Liver (tissue), 8 donors: ENCODE measurements at regions not wholly inside any gene's neighbourhood (a gene's known extent, or its start where the extent isn't known, plus 50 kb on each side); places are given as distances from the start of the nearest gene placed in this dataset.

ENCODE experiments used
- DNase-seq: peaks from one replicate; pipeline ENCODE4 v3.0.0-alpha.2; 2017; ENCODE audit warnings: low spot score
- H3K27ac ChIP-seq, 2 donors: one replicate each; pipeline ENCODE4 v1.7.0; 2013; ENCODE audit warnings: inconsistent platforms in 2 of 2, low read length in 2 of 2, control low read depth in 1 of 2, low read depth in 1 of 2, mild to moderate bottlenecking in 1 of 2
- H3K27me3 ChIP-seq, 4 donors: one replicate each; pipeline versions ENCODE4 v1.6.1 to v1.7.0; 2013; ENCODE audit warnings: low read length in 3 of 4, inconsistent platforms in 1 of 4, mild to moderate bottlenecking in 1 of 4, moderate library complexity in 1 of 4; ENCODE audit not compliant: control insufficient read depth in 4 of 4, insufficient read depth in 4 of 4
- H3K36me3 ChIP-seq, 4 donors: one replicate each; pipeline versions ENCODE4 v1.6.1 to v1.7.0; 2013; ENCODE audit warnings: low read length in 3 of 4, mild to moderate bottlenecking in 3 of 4, low read depth in 1 of 4, moderate library complexity in 1 of 4; ENCODE audit not compliant: control insufficient read depth in 4 of 4, insufficient read depth in 3 of 4
- H3K4me1 ChIP-seq, 4 donors: one replicate each; pipeline versions ENCODE4 v1.6.1 to v1.7.0; 2013; ENCODE audit warnings: low read length in 3 of 4, mild to moderate bottlenecking in 3 of 4, moderate library complexity in 1 of 4; ENCODE audit not compliant: control insufficient read depth in 4 of 4, insufficient read depth in 4 of 4
- H3K4me3 ChIP-seq, 3 donors: one replicate each; pipeline versions ENCODE4 v1.6.1 to v1.7.0; 2013; ENCODE audit warnings: low read length in 3 of 3, control low read depth in 1 of 3, low read depth in 1 of 3, mild to moderate bottlenecking in 1 of 3
- H3K9ac ChIP-seq, 2 donors: one replicate each; pipeline ENCODE4 v1.7.0; 2013; ENCODE audit warnings: low read length in 2 of 2, mild to moderate bottlenecking in 2 of 2, moderate library complexity in 2 of 2, control low read depth in 1 of 2, low read depth in 1 of 2
- H3K9me3 ChIP-seq, 4 donors: one replicate each; pipeline versions ENCODE4 v1.6.1 to v1.7.0; 2013; ENCODE audit warnings: low read length in 3 of 4; ENCODE audit not compliant: control insufficient read depth in 4 of 4
- EGR1 ChIP-seq, 2 donors: IDR thresholded peaks; 2 replicates each; pipeline ENCODE4 v1.6.1; 2016 to 2018; ENCODE audit warnings: antibody characterized with exemption in 2 of 2, low read depth in 2 of 2
- FOXA2 ChIP-seq: IDR thresholded peaks from 2 replicates; pipeline ENCODE4 v1.6.1; 2016; ENCODE audit warnings: antibody characterized with exemption
- GABPA ChIP-seq, 2 donors: IDR thresholded peaks in 1 of 2; conservative IDR thresholded peaks in 1 of 2; 2 replicates each; pipeline ENCODE4 v1.6.1; 2016; ENCODE audit warnings: antibody characterized with exemption in 2 of 2, mild to moderate bottlenecking in 1 of 2, moderate library complexity in 1 of 2
- HNF4A ChIP-seq, 2 donors: conservative IDR thresholded peaks; 2 replicates each; pipeline ENCODE4 v1.6.1; 2016; ENCODE audit warnings: antibody characterized with exemption in 2 of 2, mild to moderate bottlenecking in 2 of 2
- JUND ChIP-seq, 2 donors: IDR thresholded peaks; 2 replicates each; pipeline ENCODE4 v1.6.1; 2016; ENCODE audit warnings: antibody characterized with exemption in 2 of 2
- NR2F2 ChIP-seq: IDR thresholded peaks from 2 replicates; pipeline ENCODE4 v1.6.1; 2016; ENCODE audit warnings: antibody characterized with exemption
- RAD21 ChIP-seq, 2 donors: IDR thresholded peaks; 2 replicates each; pipeline ENCODE4 v1.6.1; 2016; ENCODE audit warnings: antibody characterized with exemption in 2 of 2, mild to moderate bottlenecking in 2 of 2
- SP1 ChIP-seq: IDR thresholded peaks from 2 replicates; pipeline ENCODE4 v1.6.1; 2018; ENCODE audit warnings: antibody characterized with exemption, mild to moderate bottlenecking
- TAF1 ChIP-seq: conservative IDR thresholded peaks from 2 replicates; pipeline ENCODE4 v1.6.1; 2016; ENCODE audit warnings: antibody characterized with exemption, mild to moderate bottlenecking
- YY1 ChIP-seq: IDR thresholded peaks from 2 replicates; pipeline ENCODE4 v1.6.1; 2016; ENCODE audit warnings: antibody characterized with exemption, mild to moderate bottlenecking
- WGBS: extraction: QIAGEN DNeasy Blood & Tissue Kit; methylation state at CpG from one replicate; pipeline ENCODE4 v1.1.7; 2013; 5-methylcytosine and 5-hydroxymethylcytosine counted together
- TF ChIP-seq, protein P1 (sequence below): fragments of 150-350 bp; IDR thresholded peaks from 2 replicates; pipeline ENCODE4 v1.5.1; 2017; ENCODE audit warnings: improper control_type of control experiment, low read depth, low read length; ENCODE audit not compliant: missing input control
- TF ChIP-seq, protein P2 (sequence below): IDR thresholded peaks from 2 replicates; pipeline ENCODE4 v1.6.1; 2016; ENCODE audit warnings: antibody characterized with exemption
- TF ChIP-seq, protein P3 (sequence below): IDR thresholded peaks from 2 replicates; pipeline ENCODE4 v1.6.1; 2016; ENCODE audit warnings: antibody characterized with exemption, mild to moderate bottlenecking
- TF ChIP-seq, protein P4 (sequence below): IDR thresholded peaks from 2 replicates; pipeline ENCODE4 v1.6.1; 2016; ENCODE audit warnings: antibody characterized with exemption
- donor health status: healthy.
- donor health status: healthy.
- donor health status: healthy.
- donor health status: healthy.
- donor health status: healthy.

DNA sequence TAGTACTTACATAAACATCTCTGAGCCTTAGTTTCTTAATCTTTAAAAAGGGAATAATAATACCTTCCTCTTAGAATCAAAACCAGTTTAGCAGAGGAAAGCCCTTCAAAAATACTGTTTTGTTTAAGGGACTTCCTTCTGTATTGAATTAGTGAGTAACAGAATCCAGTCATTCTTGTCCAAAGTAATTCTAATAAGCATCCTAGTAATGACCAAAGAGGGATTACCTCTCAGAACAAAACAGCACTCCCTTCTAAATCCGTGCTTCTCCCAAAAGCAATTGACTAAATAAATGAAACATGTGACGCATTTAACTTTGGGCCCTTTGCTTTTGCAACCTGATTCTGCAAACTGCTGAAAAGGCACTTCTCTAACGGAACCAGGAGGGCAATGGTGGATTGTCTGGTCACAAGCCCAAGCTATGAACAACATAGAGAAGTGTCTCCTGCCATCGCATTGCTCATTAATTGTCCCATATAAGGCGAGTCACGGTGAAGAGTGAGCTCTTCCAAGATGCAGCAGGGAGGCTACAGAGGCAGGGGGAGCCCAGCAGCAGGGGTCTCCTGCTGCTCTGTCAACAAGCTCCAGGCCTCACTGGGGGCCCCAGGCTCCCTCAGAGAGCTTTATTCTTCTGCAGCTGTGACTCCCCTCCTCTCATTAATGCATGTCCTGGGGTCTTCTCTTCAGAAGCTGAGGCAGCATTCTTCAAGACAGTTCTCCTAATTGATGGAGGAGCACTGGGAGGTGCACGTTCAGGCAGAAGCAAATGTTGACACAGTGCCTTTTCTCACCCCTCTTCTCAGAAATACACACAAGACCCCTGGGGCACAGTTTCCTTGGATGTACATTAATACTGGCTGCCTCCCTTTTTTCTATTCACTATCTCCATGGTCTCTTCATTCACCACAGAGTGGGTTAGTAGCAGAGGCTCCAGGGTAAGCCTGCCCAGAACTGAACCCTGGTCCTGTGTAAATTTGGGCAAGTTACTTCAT lies 419.6 kb upstream of the RASGEF1B start:
- TF ChIP-seq, protein P1, sequence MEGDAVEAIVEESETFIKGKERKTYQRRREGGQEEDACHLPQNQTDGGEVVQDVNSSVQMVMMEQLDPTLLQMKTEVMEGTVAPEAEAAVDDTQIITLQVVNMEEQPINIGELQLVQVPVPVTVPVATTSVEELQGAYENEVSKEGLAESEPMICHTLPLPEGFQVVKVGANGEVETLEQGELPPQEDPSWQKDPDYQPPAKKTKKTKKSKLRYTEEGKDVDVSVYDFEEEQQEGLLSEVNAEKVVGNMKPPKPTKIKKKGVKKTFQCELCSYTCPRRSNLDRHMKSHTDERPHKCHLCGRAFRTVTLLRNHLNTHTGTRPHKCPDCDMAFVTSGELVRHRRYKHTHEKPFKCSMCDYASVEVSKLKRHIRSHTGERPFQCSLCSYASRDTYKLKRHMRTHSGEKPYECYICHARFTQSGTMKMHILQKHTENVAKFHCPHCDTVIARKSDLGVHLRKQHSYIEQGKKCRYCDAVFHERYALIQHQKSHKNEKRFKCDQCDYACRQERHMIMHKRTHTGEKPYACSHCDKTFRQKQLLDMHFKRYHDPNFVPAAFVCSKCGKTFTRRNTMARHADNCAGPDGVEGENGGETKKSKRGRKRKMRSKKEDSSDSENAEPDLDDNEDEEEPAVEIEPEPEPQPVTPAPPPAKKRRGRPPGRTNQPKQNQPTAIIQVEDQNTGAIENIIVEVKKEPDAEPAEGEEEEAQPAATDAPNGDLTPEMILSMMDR: no peak
- TF ChIP-seq SP1 (no peak), HNF4A (conservative IDR thresholded peaks at IDR 0.05) (no peak), FOXA2 (no peak), GABPA (IDR thresholded peaks at IDR 0.05 in 1 of 2, conservative IDR thresholded peaks at IDR 0.05 in 1 of 2) (no peak), JUND (IDR thresholded peaks at IDR 0.05) (no peak), RAD21 (IDR thresholded peaks at IDR 0.05) (no peak), YY1 (no peak), TAF1 (no peak), EGR1 (IDR thresholded peaks at IDR 0.05; ENCODE audit: low read depth in 2 of 2) (no peak)
- TF ChIP-seq, protein P2, sequence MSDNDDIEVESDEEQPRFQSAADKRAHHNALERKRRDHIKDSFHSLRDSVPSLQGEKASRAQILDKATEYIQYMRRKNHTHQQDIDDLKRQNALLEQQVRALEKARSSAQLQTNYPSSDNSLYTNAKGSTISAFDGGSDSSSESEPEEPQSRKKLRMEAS: no peak
- TF ChIP-seq, protein P3, sequence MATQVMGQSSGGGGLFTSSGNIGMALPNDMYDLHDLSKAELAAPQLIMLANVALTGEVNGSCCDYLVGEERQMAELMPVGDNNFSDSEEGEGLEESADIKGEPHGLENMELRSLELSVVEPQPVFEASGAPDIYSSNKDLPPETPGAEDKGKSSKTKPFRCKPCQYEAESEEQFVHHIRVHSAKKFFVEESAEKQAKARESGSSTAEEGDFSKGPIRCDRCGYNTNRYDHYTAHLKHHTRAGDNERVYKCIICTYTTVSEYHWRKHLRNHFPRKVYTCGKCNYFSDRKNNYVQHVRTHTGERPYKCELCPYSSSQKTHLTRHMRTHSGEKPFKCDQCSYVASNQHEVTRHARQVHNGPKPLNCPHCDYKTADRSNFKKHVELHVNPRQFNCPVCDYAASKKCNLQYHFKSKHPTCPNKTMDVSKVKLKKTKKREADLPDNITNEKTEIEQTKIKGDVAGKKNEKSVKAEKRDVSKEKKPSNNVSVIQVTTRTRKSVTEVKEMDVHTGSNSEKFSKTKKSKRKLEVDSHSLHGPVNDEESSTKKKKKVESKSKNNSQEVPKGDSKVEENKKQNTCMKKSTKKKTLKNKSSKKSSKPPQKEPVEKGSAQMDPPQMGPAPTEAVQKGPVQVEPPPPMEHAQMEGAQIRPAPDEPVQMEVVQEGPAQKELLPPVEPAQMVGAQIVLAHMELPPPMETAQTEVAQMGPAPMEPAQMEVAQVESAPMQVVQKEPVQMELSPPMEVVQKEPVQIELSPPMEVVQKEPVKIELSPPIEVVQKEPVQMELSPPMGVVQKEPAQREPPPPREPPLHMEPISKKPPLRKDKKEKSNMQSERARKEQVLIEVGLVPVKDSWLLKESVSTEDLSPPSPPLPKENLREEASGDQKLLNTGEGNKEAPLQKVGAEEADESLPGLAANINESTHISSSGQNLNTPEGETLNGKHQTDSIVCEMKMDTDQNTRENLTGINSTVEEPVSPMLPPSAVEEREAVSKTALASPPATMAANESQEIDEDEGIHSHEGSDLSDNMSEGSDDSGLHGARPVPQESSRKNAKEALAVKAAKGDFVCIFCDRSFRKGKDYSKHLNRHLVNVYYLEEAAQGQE: no peak
- TF ChIP-seq, protein P4, sequence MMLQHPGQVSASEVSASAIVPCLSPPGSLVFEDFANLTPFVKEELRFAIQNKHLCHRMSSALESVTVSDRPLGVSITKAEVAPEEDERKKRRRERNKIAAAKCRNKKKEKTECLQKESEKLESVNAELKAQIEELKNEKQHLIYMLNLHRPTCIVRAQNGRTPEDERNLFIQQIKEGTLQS: no peak
- Histone ChIP-seq H3K4me1 (no peaks in the 10 kb centered on the region), H3K27ac (no peak overlapping the region), H3K9me3 (no peaks in the 10 kb centered on the region), H3K9ac (no peak overlapping the region), H3K4me3 (no peak overlapping the region), H3K36me3 (no peaks in the 10 kb centered on the region), H3K27me3 (no peaks in the 10 kb centered on the region)
- 59% methylated on average over 7 of the region's 7 CpGs for WGBS
- no peak for DNase-seq

DNA sequence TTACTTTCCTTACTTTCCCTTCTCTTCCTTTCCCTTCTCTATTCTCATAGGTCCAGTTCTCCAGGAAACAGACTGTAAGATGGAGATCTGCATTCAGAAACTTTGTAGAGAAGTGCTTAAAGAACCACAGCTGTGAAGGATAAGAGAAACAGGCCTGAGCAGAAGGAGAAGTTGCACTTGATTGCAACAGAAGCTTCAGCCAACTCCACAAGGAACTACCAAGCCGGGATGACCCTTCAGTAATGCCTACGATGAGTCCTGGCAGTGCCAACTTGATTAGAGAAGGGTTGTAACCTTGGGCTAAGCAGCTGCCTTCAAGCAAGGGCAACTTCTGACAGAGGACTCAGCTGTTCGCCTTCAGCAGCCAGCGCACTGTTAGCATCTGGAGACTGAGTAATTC lies 413.3 kb upstream of the RASGEF1B start:
- Histone ChIP-seq H3K36me3 (no peaks in the 10 kb centered on the region), H3K4me1 (no peaks in the 10 kb centered on the region), H3K9me3 (no peaks in the 10 kb centered on the region), H3K27ac (no peak overlapping the region), H3K9ac (no peak overlapping the region), H3K27me3 (no peaks in the 10 kb centered on the region), H3K4me3 (no peak overlapping the region)
- DNase-seq: no peak
- WGBS: 91% methylated on average over 4 of the region's 4 CpGs
- no peak for TF ChIP-seq TAF1
- TF ChIP-seq, protein P3: no peak
- no peak for TF ChIP-seq SP1
- no peak for TF ChIP-seq RAD21 (IDR thresholded peaks at IDR 0.05)
- TF ChIP-seq, protein P1: no peak
- TF ChIP-seq HNF4A (conservative IDR thresholded peaks at IDR 0.05): no peak
- no peak for TF ChIP-seq NR2F2
- TF ChIP-seq FOXA2: no peak
- TF ChIP-seq, protein P4: no peak
- TF ChIP-seq, protein P2: no peak
